HG03280 (cell line): ENCODE measurements at regions not wholly inside any gene's neighbourhood (a gene's known extent, or its start where the extent isn't known, plus 50 kb on each side); places are given as distances from the start of the nearest gene placed in this dataset.
"Not testable (repeated sequence)": the region's sequence is repeated elsewhere in the genome, so short reads cannot be mapped to it uniquely, and the experiment has no call there.

ENCODE experiments used
- ATAC-seq: cut with Tn5 transposase; IDR thresholded peaks from one replicate; pipeline ENCODE4 v1.9.1; 2021; ENCODE audit warnings: mild to moderate bottlenecking, moderate library complexity; ENCODE audit not compliant: unreplicated experiment

DNA sequence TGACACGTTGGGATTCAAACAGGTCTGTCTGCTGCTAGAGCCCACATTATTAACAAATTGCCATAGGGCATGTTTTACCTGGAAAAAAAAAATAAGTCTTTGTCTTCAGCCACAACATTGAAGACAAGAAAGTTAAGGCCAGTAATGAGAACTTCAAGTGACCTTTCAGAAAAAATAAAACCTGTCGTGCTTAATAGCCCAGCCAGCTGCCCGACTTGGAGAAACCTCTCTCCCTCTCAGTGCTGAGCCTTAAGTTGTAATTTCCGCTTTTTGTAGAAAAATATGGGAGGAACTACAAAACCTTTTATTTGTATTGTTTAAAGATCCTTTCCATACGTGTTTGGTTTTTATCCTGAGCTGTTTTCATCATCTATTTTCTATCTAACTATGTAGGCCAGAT is 454.3 kb upstream of the SLITRK6 start:
- ATAC-seq, result not testable (repeated sequence)

DNA sequence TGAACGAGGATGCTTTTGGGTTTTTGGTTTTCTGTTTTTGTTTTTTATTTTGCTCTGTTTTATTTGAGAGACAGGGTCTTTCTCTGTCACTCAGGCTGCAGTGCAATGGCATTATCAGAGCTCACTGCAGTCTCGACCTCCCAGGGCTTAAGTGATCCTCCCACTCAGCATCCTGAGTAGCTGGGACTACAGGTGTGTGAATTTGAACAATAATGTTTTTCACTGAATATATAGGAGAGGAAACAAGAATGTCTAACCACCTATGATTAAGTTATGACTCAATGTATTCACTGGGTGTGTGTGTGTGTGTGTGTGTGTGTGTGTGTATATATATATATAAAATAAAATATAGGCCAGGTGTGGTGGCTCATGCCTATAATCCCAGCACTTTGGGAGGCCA is 456.6 kb upstream of the SLITRK6 start:
- ATAC-seq, result not testable (repeated sequence)

DNA sequence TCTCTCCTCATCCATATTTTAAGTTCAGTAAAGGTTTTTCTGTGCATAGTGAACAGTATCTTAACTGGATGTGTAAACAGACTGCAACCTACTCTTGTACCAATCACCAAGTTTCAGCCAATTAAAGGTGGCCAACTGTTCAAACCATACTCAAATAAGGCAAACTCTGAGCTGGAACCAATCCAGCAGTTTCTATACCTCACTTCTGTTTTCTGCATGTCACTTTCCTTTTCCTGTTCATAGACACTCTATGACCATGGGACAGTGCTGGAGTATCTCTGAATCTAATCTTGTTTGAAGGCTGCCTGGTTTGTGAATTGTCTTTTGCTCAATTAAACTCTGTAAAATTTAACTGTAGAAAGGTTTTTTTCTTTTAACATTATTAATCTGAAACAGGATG is 470.3 kb upstream of the SLITRK6 start:
- no peak for ATAC-seq

DNA sequence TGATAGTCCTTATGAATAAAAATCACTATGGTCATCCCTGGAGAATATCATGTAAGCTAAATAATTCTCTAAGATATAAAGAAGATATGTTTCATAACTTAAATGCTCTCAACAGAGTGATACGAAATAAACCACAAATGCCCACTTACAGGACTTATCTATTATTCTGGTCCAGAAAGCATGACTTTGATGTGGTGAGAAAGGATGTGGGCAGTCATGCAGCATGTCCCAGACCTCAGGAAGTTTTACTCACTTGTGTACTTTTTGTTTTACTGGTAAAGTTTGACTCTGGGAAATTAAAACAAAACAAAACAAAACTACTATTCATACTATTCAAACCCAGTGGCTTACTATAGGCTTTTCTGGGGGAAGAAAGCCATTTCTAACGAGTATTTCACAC is 483.2 kb upstream of the SLITRK6 start:
- ATAC-seq, result no peak

DNA sequence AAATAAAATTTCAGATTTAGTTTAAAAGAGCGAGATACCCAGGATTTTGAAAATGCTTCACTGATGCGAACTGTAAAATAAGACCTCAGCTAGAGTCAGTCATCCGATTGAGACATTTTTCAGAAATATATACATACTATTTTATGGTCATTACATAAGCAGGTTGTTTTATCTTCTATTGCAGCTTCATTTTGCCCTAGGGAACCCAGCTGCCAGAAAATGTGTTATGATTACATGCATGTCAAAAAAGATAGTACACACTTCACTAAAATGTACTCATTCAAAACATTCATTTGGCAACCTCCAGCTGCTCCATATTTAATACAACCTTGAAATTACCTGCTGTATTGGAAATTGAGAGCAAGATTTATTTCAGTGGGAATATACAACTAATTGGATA is 483.8 kb upstream of the SLITRK6 start:
- no peak for ATAC-seq

DNA sequence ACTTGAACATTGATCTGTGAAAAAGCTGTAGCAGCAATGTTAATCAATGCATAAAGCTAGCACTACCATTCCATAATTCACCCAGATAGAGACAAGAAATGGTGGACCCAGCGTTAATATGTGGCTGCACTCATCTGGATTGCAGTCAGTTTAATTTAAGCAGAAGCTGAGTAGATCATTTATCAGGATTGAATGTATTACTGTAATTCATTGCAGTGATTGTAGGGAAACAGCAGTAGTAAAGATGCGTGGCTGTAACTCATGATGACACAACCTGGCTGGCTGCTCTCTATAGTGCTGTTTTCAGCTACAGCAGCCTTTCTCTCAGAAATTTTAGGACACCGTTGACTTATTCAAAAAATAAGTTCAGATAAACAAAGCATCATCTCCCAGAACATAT is 499.5 kb upstream of the SLITRK6 start:
- no peak for ATAC-seq

DNA sequence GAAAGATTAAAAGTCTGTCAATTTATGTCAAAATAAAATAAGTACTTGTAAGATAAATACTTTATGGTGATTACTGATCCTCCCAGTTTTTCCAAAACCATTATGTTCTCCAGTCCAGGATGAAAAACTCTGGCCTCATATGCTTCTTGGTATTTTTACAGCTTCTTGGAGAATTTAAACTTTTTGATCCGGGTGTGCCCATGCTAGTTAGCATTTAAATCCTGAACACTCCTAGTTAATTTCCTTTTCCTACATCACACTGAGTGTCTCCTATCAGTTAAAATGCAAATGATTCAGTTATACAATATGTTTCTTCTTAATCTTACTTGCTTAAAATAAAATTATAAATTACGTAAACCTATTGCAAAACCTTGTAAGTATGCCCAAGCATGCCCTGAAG is 499.9 kb upstream of the SLITRK6 start:
- no peak for ATAC-seq

DNA sequence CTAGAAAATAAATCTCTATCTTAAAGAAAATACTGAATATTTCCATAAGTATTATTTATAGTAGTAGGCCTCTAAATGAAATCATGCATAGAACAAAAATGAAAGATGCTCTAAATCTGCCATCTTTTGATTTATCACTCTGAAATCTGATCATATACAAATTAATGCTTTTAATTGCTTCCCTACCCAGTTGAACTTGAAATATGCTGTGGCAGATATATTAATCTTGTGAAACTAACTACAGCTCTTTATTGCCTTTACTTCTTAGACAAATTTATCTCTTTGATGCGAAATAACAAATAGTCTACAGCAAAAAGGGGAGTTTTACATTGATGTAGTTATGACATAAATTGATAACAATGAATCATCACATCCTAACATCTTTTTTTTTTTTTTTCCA is 510.7 kb upstream of the SLITRK6 start:
- no peak for ATAC-seq

DNA sequence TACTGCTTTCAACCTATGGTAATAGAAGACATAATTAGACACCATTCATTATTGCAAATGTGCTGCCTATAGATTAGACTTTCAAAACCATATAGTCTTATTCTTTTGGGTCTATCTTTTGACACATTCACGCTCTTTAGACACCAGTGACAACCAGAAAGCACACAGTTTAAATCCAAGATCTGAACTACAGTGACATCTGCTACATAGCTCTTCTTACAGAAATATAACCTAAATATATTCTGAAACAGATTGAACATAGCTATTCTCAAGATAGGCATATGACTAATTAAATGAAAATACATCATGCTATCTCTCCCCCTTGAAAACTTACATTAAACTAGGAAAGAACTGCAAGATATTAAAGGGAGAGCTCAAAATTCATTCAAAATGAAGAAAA is 514.2 kb upstream of the SLITRK6 start:
- ATAC-seq, result no peak

DNA sequence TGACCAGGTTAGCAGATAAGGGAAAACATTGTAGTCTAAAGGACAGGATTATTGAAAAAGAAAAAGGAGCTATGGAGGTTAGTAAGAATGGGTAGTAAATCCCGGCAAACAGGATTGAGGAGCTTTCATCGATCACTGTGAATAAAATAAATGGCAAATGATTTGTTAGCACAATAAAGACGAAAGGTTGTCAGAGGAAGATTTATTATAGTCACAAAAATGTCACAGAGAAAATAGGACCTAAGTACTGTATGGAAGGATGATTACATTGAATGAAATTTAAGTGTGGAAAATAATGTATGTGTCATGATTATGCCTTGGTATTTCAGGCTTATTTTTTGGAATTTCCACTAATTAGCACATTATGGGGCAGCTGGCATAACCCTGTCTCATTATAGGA is 519.2 kb upstream of the SLITRK6 start:
- no peak for ATAC-seq

DNA sequence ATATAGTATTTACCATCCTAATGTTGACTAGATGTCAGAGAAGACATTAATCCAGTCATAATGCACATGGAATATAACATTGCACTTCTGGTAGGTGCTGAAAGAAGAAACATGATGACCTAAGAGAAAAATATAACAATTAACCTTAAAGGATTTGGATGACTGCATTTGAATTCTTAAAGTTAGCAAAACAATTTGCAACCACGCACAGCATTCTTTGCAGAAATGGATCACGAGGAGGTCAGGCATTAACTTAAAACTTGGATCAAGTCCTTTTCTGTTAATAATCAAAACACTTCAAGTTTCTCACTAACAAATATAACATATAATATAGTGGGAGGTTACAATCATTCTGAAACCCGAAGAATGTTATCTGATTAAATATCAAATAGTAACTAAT is 525.0 kb upstream of the SLITRK6 start:
- no peak for ATAC-seq

DNA sequence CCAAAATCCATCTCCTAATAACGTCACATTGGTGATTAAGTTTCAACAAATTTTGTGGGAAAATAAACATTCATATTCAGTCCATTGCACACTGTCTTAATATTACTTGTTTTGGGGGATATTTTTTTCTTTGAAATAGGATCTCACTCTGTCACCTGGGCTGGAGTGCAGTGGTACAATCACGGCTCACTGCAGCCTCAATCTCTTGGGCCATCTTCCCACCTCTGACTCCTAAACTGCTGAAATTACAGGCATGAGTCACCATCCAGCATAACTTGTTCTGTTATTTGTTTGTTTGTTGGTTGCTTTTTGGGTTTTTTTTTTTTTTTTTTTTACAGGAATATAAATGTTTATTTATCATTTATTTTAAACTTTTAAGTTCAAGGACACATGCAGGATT is 556.1 kb upstream of the SLITRK6 start:
- no peak for ATAC-seq

DNA sequence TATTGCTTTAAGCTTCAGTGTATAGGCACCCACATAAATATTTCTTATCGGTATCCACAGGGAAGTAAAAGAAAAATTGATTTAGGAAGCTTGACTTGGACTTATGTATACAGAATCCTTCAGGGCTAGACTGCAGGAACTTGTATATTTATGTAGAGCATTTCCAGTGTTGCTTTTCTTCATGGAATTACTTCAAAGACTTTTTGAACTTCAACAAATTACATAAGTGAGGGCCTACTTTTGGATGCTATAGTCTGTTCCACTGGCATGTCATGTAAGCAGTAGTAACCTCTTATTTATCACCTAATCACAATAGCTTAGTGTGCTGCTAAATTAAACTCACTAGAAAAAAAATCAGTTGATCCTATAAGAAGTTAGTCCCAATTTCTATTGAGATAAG is 557.9 kb upstream of the SLITRK6 start:
- ATAC-seq, result no peak

DNA sequence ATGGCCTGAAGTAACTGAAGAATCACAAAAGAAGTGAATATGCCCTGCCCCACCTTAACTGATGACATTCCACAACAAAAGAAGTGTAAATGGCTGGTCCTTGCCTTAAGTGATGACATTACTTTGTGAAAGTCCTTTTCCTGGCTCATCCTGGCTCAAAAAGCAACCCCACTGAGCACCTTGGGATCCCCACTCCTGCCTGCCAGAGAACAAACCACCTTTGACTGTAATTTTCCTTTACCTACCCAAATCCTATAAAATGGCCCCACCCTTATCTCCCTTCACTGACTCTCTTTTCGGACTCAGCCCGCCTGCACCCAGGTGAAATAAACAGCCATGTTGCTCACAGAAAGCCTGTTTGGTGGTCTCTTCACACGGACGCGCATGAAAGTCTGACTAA is 564.5 kb upstream of the SLITRK6 start:
- ATAC-seq, result not testable (repeated sequence)

DNA sequence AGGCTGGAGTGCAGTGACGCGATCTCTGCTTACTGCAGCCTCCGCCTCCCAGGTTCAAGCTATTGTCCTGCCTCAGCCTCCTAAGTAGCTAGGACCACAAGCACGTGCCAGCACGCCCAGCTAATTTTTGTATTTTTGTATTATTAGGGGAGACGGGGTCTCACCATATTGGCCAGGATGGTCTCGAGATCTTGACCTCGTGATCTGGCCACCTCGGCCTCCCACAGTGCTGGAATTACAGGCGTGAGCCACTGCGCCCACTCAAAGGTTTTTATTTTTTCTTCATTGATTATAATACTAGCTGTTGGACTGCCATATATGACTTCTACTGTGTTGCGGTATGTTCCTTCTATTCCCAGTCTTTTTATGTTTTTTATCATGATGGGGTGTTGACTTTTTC is 569.7 kb upstream of the SLITRK6 start:
- no peak for ATAC-seq

DNA sequence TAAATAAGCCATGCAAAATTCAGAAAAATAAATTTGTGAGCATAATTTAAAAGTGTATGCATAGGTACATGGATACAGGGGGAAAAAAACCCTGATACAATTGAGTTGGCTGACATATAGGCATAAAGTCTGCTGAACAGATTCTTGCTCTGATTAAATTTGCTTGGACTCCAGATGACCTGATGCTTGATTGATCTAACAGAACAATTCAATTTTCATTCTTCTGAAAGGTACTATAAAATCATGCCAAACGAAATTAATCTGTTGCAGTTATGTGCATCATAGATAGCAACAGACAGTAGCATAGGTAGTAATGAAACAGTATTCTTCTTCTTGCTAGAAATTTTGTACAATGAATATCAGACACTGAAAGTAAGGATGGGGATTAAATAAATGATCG is 578.2 kb upstream of the SLITRK6 start:
- no peak for ATAC-seq

DNA sequence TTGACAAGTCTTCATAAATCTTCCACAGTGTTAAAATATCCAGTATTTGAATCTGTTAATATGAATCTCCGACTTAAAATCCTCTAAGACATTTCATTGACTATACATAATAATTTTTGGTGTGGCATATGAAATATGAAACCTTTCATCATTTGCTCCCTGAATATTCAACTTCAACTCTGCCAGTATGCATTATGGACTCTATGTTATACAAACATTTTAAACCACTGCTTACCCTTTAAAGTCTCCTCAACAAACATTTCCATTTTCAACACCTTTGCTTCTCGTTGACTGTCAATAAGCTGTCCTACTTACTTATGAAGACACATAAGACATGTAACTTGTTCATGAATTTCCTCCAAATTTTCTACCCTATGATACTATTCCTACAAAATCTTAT is 579.4 kb upstream of the SLITRK6 start:
- ATAC-seq, result no peak

DNA sequence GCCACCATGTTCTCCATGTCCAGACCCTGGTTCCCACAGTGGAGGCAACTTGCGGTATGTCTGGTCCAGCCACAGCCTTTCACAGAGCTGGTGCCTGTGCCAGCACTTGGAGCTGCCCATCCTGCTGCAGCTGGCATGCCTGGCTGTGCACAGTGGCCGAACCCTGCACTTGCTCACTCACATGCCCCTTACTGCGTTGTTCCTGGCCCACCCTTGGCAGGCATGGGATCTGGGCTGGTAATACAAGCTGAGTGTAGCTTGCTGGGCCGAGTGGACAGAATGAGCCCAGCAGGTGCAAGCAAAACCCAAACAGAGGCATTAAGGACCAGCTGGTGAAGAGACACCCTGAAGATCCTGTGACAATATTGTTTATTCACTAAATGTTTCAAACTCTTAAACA is 583.9 kb upstream of the SLITRK6 start:
- ATAC-seq, result no peak

DNA sequence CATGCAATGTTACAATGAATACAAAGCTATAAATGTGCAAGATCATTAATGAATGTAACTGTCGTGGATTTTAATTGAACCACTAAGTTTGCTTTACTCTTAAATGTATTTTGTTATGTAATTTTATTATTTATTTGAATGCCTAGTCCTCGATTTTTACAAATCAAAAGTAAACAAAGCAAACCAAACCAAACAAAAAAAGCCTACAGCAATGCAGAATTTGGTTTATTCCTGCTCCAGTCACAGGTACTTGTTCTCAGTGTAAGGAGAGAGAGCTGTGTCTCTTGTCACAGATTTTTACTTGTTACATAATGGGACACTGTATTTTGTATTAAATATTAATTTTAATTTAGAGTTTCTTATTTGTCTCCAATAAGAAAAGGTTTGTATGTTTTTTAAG is 584.3 kb upstream of the SLITRK6 start:
- ATAC-seq, result no peak

DNA sequence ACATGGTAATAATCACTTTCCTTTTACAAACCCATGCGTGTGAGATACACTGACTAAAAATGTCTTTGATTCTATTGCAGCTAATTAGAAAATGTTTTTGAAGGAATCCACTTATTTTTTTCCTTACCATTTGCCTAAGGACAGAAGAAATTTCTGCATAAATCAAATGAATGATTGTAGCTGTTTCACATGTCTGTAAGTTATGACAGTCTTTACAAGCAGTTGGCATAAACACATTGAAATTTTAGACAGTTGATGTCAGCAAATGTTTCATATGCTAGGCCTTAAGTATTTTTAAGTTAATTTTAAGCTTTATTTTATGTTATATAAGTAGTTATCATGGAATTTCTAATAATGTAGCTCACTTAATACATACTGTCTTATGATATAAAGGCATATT is 598.4 kb upstream of the SLITRK6 start:
- no peak for ATAC-seq

DNA sequence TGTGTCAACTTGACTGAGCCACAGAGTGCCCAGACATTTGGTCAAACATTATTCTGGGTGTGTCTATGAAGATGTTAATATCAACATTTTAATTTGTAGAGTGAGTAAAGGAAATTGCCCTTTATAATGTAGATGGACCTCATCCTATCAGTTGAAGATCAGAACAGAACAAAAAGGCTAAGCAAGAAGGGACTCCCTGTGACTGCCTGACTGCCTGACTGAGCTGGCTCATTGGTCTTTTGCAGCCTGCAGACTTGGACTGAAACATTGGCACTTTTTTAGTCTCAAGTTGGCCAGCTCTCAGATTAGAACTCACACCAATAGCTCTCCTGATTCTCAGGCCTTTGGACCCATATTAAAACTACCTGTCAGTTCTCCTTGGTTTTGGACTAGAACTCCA is 600.4 kb upstream of the SLITRK6 start:
- no peak for ATAC-seq

DNA sequence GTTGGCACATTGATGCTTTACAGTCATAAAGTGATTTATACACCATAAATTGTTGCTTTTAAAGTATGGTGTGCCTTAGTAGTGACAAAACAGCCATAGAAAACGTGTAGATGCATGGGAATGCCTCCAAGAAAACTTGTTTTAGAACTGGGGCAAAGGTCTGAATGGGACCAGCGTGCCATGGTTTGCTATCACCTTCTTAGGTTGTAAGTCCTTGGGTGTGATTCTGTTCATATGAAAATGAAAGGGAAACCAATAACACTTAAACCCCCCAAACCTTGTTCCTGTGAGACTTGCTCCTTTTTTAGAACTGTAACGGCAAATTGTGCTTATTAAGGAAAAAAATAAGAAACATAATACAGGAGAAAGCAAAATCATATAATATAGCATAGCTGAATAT is 603.3 kb upstream of the SLITRK6 start:
- ATAC-seq, result no peak

DNA sequence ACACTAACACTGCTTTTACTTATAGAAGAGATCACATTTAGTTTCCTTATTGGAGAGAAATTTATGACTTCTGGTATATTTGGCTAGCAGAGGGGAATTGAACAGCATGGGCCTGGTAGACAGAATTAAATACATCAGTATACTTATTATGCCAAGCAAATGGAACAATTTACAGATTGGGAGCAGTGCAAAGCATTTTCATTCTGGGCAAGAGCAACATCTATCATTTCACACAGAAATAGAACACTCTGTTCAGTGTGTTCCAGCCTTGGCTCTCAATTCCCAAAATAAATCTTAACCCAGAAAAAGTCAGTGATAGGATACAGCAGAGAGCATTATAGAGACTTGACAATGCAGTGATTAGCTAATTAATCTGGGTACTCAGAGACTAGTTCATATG is 604.0 kb upstream of the SLITRK6 start:
- no peak for ATAC-seq
